HG02973 (cell line): ENCODE measurements at regions not wholly inside any gene's neighbourhood (a gene's known extent, or its start where the extent isn't known, plus 50 kb on each side); places are given as distances from the start of the nearest gene placed in this dataset.
"Not testable (repeated sequence)": the region's sequence is repeated elsewhere in the genome, so short reads cannot be mapped to it uniquely, and the experiment has no call there.

Experiments
- ATAC-seq: cut with Tn5 transposase; IDR thresholded peaks from one replicate; pipeline ENCODE4 v1.9.1; 2021; ENCODE audit warnings: moderate library complexity; ENCODE audit not compliant: unreplicated experiment

GRCh38 chr5:126677121-126677520 lies 76.4 kb downstream of the PHAX start:
- no peak for ATAC-seq

- peak; percentile 74 for ATAC-seq
Observed at GRCh38 chr5:126680191-126680817, 79.6 kb downstream of the PHAX start.

GRCh38 chr5:126681314-126681713 lies 80.6 kb downstream of the PHAX start:
- not testable (repeated sequence) for ATAC-seq

- ATAC-seq, result no peak
Observed at GRCh38 chr5:126681970-126682369, 81.2 kb downstream of the PHAX start.

- no peak for ATAC-seq
Observed at GRCh38 chr5:126682856-126683255, 82.1 kb downstream of the PHAX start.

- ATAC-seq, result no peak
Observed at GRCh38 chr5:126683912-126684311, 83.2 kb downstream of the PHAX start.

GRCh38 chr5:126684656-126685442 lies 84.1 kb downstream of the PHAX start:
- ATAC-seq, result not testable (repeated sequence)

- ATAC-seq, result no peak
Observed at GRCh38 chr5:126686451-126687126, 85.8 kb downstream of the PHAX start.

- ATAC-seq, result no peak
Observed at GRCh38 chr5:126692971-126693370, 84.0 kb upstream of the LMNB1 start.

GRCh38 chr5:126693806-126694205 lies 83.1 kb upstream of the LMNB1 start:
- no peak for ATAC-seq

- no peak for ATAC-seq
Observed at GRCh38 chr5:126694403-126694802, 82.5 kb upstream of the LMNB1 start.

- no peak for ATAC-seq
Observed at GRCh38 chr5:126695091-126695490, 81.8 kb upstream of the LMNB1 start.

GRCh38 chr5:126707080-126707479 lies 69.9 kb upstream of the LMNB1 start:
- no peak for ATAC-seq

- no peak for ATAC-seq
Observed at GRCh38 chr5:126715765-126716164, 61.2 kb upstream of the LMNB1 start.

- no peak for ATAC-seq
Observed at GRCh38 chr5:126716861-126717260, 60.1 kb upstream of the LMNB1 start.

- no peak for ATAC-seq
Observed at GRCh38 chr5:126718236-126718868, 58.6 kb upstream of the LMNB1 start.

- no peak for ATAC-seq
Observed at GRCh38 chr5:126720369-126720768, 56.6 kb upstream of the LMNB1 start.

GRCh38 chr5:126723643-126724042 lies 53.3 kb upstream of the LMNB1 start:
- peak; percentile 62 for ATAC-seq
